K562 (cell line): ENCODE measurements at regions not wholly inside any gene's neighbourhood (a gene's known extent, or its start where the extent isn't known, plus 50 kb on each side); places are given as distances from the start of the nearest gene placed in this dataset.
"Not testable (repeated sequence)": the region's sequence is repeated elsewhere in the genome, so short reads cannot be mapped to it uniquely, and the experiment has no call there.

ENCODE experiments used
- ATAC-seq: fragments of 200-7000 bp; cut with Tn5 transposase; 3 replicates; pipeline ENCODE4 v1.9.1; 2020; ENCODE audit warnings: moderate library complexity
- BruUV-seq: library from RNA; stranded (reverse); fragments of 400-500 nt; replicated peaks from 2 replicates; lab custom pipeline; 2021; lab: Mats Ljungman, UMichigan
- CTCF ChIA-PET: fragments of 300-600 bp; formaldehyde crosslinking; extraction: SDS; loops from one replicate; lab custom pipeline; 2021; ENCODE audit warnings: low intra/inter-chr PET ratio; lab: Yijun Ruan, JAX
- POLR2A ChIA-PET: fragments of 300-600, 350-650 bp; sonication (Branson Sonifier 250); formaldehyde crosslinking; extraction: SDS; loops from one replicate; lab custom pipeline; 2021; ENCODE audit warnings: antibody characterized with exemption, inconsistent platforms; lab: Yijun Ruan, JAX
- DNase-seq, 4 experiments: peaks; one replicate each; pipeline versions ENCODE4 v3.0.0 to v3.0.0-alpha.2; 2011 to 2018; ENCODE audit warnings: low spot score in 3 of 4, mixed read lengths in 3 of 4; ENCODE audit errors: extremely low read depth in 1 of 4
- FAIRE-seq: peaks from 2 replicates; lab custom pipeline; 2011; peaks lifted over from hg19 to GRCh38; lab: Jason Lieb, UNC
- H2AFZ ChIP-seq: 2 replicates; pipeline ENCODE4 v1.6.0; 2011; ENCODE audit warnings: low read depth, low read length, control low read depth, inconsistent platforms
- H3K27ac ChIP-seq: fragments of 200-600 bp; 3 replicates; pipeline ENCODE4 v1.8.0; 2011; ENCODE audit warnings: low read depth, mild to moderate bottlenecking, control low read depth, inconsistent platforms, low read length, moderate library complexity, mixed read lengths; ENCODE audit errors: extremely low read depth
- H3K27me3 ChIP-seq, 2 experiments: fragments of 300-600 bp in 1 of 2; 2 replicates in 1 of 2; 3 replicates in 1 of 2; pipeline versions ENCODE4 v1.6.0 to v1.8.0; 2011; ENCODE audit warnings: inconsistent platforms in 2 of 2, low read length in 2 of 2, mild to moderate bottlenecking in 1 of 2, mixed read lengths in 1 of 2, moderate library complexity in 1 of 2; ENCODE audit not compliant: control insufficient read depth in 2 of 2, insufficient read depth in 2 of 2
- H3K36me3 ChIP-seq: fragments of 300-600 bp; 3 replicates; pipeline ENCODE4 v1.8.0; 2011; ENCODE audit warnings: mild to moderate bottlenecking, low read length, inconsistent platforms; ENCODE audit not compliant: control insufficient read depth, insufficient read depth
- H3K4me1 ChIP-seq, 2 experiments: fragments of 200-600 bp in 1 of 2; replicated peaks in 1 of 2; 2 replicates in 1 of 2; 3 replicates in 1 of 2; pipeline versions ENCODE4 v1.5.1 to v1.8.0; 2011; ENCODE audit warnings: inconsistent platforms in 2 of 2, low read length in 2 of 2, mild to moderate bottlenecking in 1 of 2, mixed read lengths in 1 of 2, moderate library complexity in 1 of 2; ENCODE audit not compliant: control insufficient read depth in 2 of 2, insufficient read depth in 2 of 2
- H3K4me2 ChIP-seq: 2 replicates; pipeline ENCODE4 v1.6.1; 2011; ENCODE audit warnings: low read length, control low read depth, inconsistent platforms, mixed read lengths; ENCODE audit not compliant: insufficient read depth
- H3K4me3 ChIP-seq: fragments of 200-600 bp; sonication (generic), shearing (Covaris generic); 2 replicates; pipeline ENCODE4 v1.5.1; 2016; ENCODE audit warnings: control low read depth, inconsistent platforms
- H3K79me2 ChIP-seq: fragments of 200-600 bp; 3 replicates; pipeline ENCODE4 v1.8.0; 2011; ENCODE audit warnings: low read length, inconsistent platforms; ENCODE audit not compliant: control insufficient read depth, insufficient read depth
- H3K9ac ChIP-seq, 2 experiments: 2 replicates each; pipeline versions ENCODE4 v1.6.0 to v1.6.1; 2011; ENCODE audit warnings: low read depth in 2 of 2, low read length in 2 of 2, control low read depth in 1 of 2, inconsistent platforms in 1 of 2, mild to moderate bottlenecking in 1 of 2, mixed read lengths in 1 of 2; ENCODE audit not compliant: insufficient read depth in 1 of 2
- H3K9me1 ChIP-seq: one replicate; pipeline ENCODE4 v1.6.0; 2011; ENCODE audit warnings: inconsistent platforms, mild to moderate bottlenecking, low read length, moderate library complexity; ENCODE audit not compliant: control insufficient read depth, insufficient read depth
- H3K9me3 ChIP-seq: replicated peaks from 2 replicates; pipeline ENCODE4 v1.5.1; 2011; ENCODE audit warnings: low read depth, low read length, inconsistent platforms; ENCODE audit not compliant: control insufficient read depth, insufficient read depth
- H4K20me1 ChIP-seq: replicated peaks from 2 replicates; pipeline ENCODE4 v1.6.1; 2011; ENCODE audit warnings: low read length, inconsistent platforms, mixed read lengths; ENCODE audit not compliant: control insufficient read depth, insufficient read depth
- ZBTB11 ChIP-seq, 3 experiments: fragments of 200-800 bp in 1 of 3; fragments of 250-450 bp in 1 of 3; fragments of 450-650 bp in 1 of 3; sonication (Bioruptor Pico) in 1 of 3; sonication (Bioruptor generic) in 1 of 3; formaldehyde crosslinking in 1 of 3; IDR thresholded peaks; 2 replicates each; pipeline versions ENCODE4 v1.6.1 to v1.8.0; 2016 to 2022; ENCODE audit warnings: mild to moderate bottlenecking in 2 of 3, missing genetic modification characterization in 2 of 3, missing compliant biosample characterization in 1 of 3, moderate library complexity in 1 of 3
- ZNF121 ChIP-seq: sonication (generic); formaldehyde crosslinking; conservative IDR thresholded peaks from 2 replicates; pipeline ENCODE4 v1.8.0; 2022; ENCODE audit warnings: missing genetic modification reagents
- WGBS: fragments of 100-300 bp; shearing (Covaris generic); methylation state at CpG from one replicate; pipeline ENCODE4 v1.1.6; 2016; ENCODE audit warnings: low coverage, mixed read lengths; ENCODE audit not compliant: insufficient coverage; ENCODE audit errors: missing lambda C conversion rate; 5-methylcytosine and 5-hydroxymethylcytosine counted together
- in situ Hi-C: fragments of 300-500 bp; cut with MboI; formaldehyde crosslinking; loops from 4 replicates; pipeline ENCODE4 v1.15.0; 2018; ENCODE audit warnings: inconsistent platforms, mixed read lengths
- intact Hi-C: fragments of 100-400 bp; cut with micrococcal nuclease; formaldehyde crosslinking; loops from 2 replicates; pipeline ENCODE4 v1.14.2; 2022

- H2AFZ ChIP-seq, H3K4me2 ChIP-seq, H3K4me3 ChIP-seq, CTCF ChIA-PET, POLR2A ChIA-PET, H3K79me2 ChIP-seq, H3K4me1 ChIP-seq, H3K9me3 ChIP-seq, H4K20me1 ChIP-seq, H3K36me3 ChIP-seq, H3K27ac ChIP-seq, DNase-seq, in situ Hi-C loops, H3K9me1 ChIP-seq, BruUV-seq, ATAC-seq, FAIRE-seq, intact Hi-C loops, H3K27me3 ChIP-seq: not testable (repeated sequence)
- H3K9ac ChIP-seq = peak overlapping the region in 1 of 2 experiments; percentile 71; a peak in 2 of 4 replicates
- TF ChIP-seq ZNF121 (CRISPR knock-in tag) = peak; percentile 43
- WGBS = 78% methylated on average over 5 of the region's 8 CpGs
These were observed 1357.1 kb downstream of the CDH12 start for GRCh38 chr5:21496056-21496455.

- not testable (repeated sequence) for H3K79me2 ChIP-seq, H3K27me3 ChIP-seq
- TF ChIP-seq ZBTB11 (CRISPR knock-in tag; IDR thresholded peaks at IDR 0.05) = 0 out of 6 replicates have a peak, but pooled peaks of 1 of the 3 experiments have one; percentile 43
- TF ChIP-seq, all 486 proteins: peak for 1; not testable (repeated sequence) for 485
- POLR2A ChIA-PET, H3K27ac ChIP-seq, in situ Hi-C loops, H3K9me3 ChIP-seq, CTCF ChIA-PET, FAIRE-seq, BruUV-seq, intact Hi-C loops, H3K36me3 ChIP-seq, H2AFZ ChIP-seq, H3K4me1 ChIP-seq, H3K4me2 ChIP-seq, H4K20me1 ChIP-seq, DNase-seq, H3K9ac ChIP-seq, H3K4me3 ChIP-seq, ATAC-seq, H3K9me1 ChIP-seq: not testable (repeated sequence)
- 61% methylated on average over 6 of the region's 6 CpGs for WGBS
These were observed 1357.9 kb downstream of the CDH12 start for GRCh38 chr5:21495235-21495634.

GRCh38 chr5:21494033-21494432, 1359.1 kb downstream of the CDH12 start:
- H3K27me3 ChIP-seq, H3K4me3 ChIP-seq, H4K20me1 ChIP-seq, in situ Hi-C loops, H2AFZ ChIP-seq, BruUV-seq, intact Hi-C loops, H3K36me3 ChIP-seq, POLR2A ChIA-PET, DNase-seq, ATAC-seq, FAIRE-seq, H3K27ac ChIP-seq, H3K9me1 ChIP-seq, H3K4me2 ChIP-seq, H3K4me1 ChIP-seq, H3K79me2 ChIP-seq, H3K9ac ChIP-seq, H3K9me3 ChIP-seq, CTCF ChIA-PET: not testable (repeated sequence)
- 31% methylated on average over 6 of the region's 8 CpGs for WGBS
